CD14-positive monocyte (primary cell): ENCODE measurements at regions not wholly inside any gene's neighbourhood (a gene's known extent, or its start where the extent isn't known, plus 50 kb on each side); places are given as distances from the start of the nearest gene placed in this dataset.
A peak's percentile ranks its signal among the peaks of the same experiment; 100 is the strongest.

Experiments
- DNase-seq, 3 donors: peaks; one replicate each; pipeline ENCODE4 v3.0.0-alpha.2; 2011 to 2022
- H2AFZ ChIP-seq: 2 replicates; pipeline ENCODE4 v1.6.0; 2012; ENCODE audit warnings: mild to moderate bottlenecking, low read depth, low read length, inconsistent platforms; ENCODE audit not compliant: insufficient read depth, poor library complexity, severe bottlenecking
- H3K27ac ChIP-seq, 2 donors: 1 replicate in 1 of 2; 2 replicates in 1 of 2; pipeline ENCODE4 v1.5.1; 2012 to 2013; ENCODE audit warnings: low read length in 2 of 2, control low read depth in 1 of 2, inconsistent platforms in 1 of 2, low read depth in 1 of 2, mild to moderate bottlenecking in 1 of 2
- H3K27me3 ChIP-seq, 2 donors: one replicate each; pipeline versions ENCODE4 v1.6.0 to v1.6.1; 2011 to 2013; ENCODE audit warnings: low read length in 2 of 2; ENCODE audit not compliant: control insufficient read depth in 2 of 2, insufficient read depth in 2 of 2
- H3K36me3 ChIP-seq, 2 donors: replicated peaks in 1 of 2; 1 replicate in 1 of 2; 2 replicates in 1 of 2; pipeline versions ENCODE4 v1.5.1 to v1.6.1; 2012 to 2013; ENCODE audit warnings: low read length in 2 of 2, control low read depth in 1 of 2, inconsistent platforms in 1 of 2, mild to moderate bottlenecking in 1 of 2; ENCODE audit not compliant: insufficient read depth in 2 of 2, control insufficient read depth in 1 of 2
- H3K4me1 ChIP-seq, 2 donors: 1 replicate in 1 of 2; 2 replicates in 1 of 2; pipeline versions ENCODE4 v1.5.1 to v1.6.1; 2012 to 2013; ENCODE audit warnings: low read length in 2 of 2, control low read depth in 1 of 2, inconsistent platforms in 1 of 2, mild to moderate bottlenecking in 1 of 2, moderate library complexity in 1 of 2; ENCODE audit not compliant: insufficient read depth in 2 of 2, control insufficient read depth in 1 of 2
- H3K4me2 ChIP-seq: replicated peaks from 2 replicates; pipeline ENCODE3; 2012; ENCODE audit warnings: low read length, moderate library complexity, mild to moderate bottlenecking; ENCODE audit not compliant: poor library complexity, severe bottlenecking; ENCODE audit errors: extremely low read depth
- H3K4me3 ChIP-seq, 3 experiments: fragments of 200-600 bp in 1 of 3; sonication (generic) in 1 of 3; replicated peaks in 1 of 3; 1 replicate in 2 of 3; 2 replicates in 1 of 3; pipeline ENCODE4 v1.5.1; 2011 to 2013; ENCODE audit warnings: low read length in 3 of 3, mild to moderate bottlenecking in 3 of 3, control low read depth in 2 of 3, low read depth in 2 of 3, inconsistent platforms in 1 of 3, moderate library complexity in 1 of 3
- H3K79me2 ChIP-seq: 2 replicates; pipeline ENCODE4 v1.6.0; 2012; ENCODE audit warnings: mild to moderate bottlenecking, control low read depth, inconsistent platforms, low read length, moderate library complexity; ENCODE audit not compliant: insufficient read depth
- H3K9ac ChIP-seq: 2 replicates; pipeline ENCODE4 v1.6.0; 2017; ENCODE audit warnings: low read length, mild to moderate bottlenecking; ENCODE audit not compliant: insufficient read depth, poor library complexity, severe bottlenecking
- H3K9me3 ChIP-seq, 2 donors: replicated peaks in 1 of 2; 1 replicate in 1 of 2; 2 replicates in 1 of 2; pipeline versions ENCODE4 v1.5.1 to v1.6.1; 2012 to 2013; ENCODE audit warnings: low read length in 2 of 2, control low read depth in 1 of 2; ENCODE audit not compliant: control insufficient read depth in 1 of 2, insufficient read depth in 1 of 2
- H4K20me1 ChIP-seq: 2 replicates; pipeline ENCODE4 v1.6.0; 2012; ENCODE audit warnings: mild to moderate bottlenecking, low read length, control low read depth, moderate library complexity; ENCODE audit not compliant: insufficient read depth
- H3K27ac Mint-ChIP-seq, 7 donors: one replicate each; pipeline ENCODE4 v1.8.0; 2020; ENCODE audit warnings: mild to moderate bottlenecking in 7 of 7, mixed read lengths in 7 of 7, moderate library complexity in 6 of 7, inconsistent platforms in 2 of 7
- H3K27me3 Mint-ChIP-seq, 3 donors: one replicate each; pipeline ENCODE4 v1.8.0; 2021 to 2022; ENCODE audit warnings: low read depth in 3 of 3, mild to moderate bottlenecking in 3 of 3, mixed read lengths in 3 of 3, moderate library complexity in 3 of 3, inconsistent platforms in 1 of 3
- H3K36me3 Mint-ChIP-seq, 2 donors: one replicate each; pipeline ENCODE4 v1.8.0; 2020; ENCODE audit warnings: mixed read lengths in 2 of 2, inconsistent platforms in 1 of 2, mild to moderate bottlenecking in 1 of 2
- H3K4me1 Mint-ChIP-seq: one replicate; pipeline ENCODE4 v1.8.0; 2020; ENCODE audit warnings: mild to moderate bottlenecking, mixed read lengths
- H3K4me3 Mint-ChIP-seq, 2 donors: one replicate each; pipeline ENCODE4 v1.8.0; 2020; ENCODE audit warnings: mild to moderate bottlenecking in 2 of 2, mixed read lengths in 2 of 2, moderate library complexity in 1 of 2
- H3K9me3 Mint-ChIP-seq, 7 donors: one replicate each; pipeline ENCODE4 v1.8.0; 2020 to 2022; ENCODE audit warnings: mixed read lengths in 7 of 7, mild to moderate bottlenecking in 6 of 7, moderate library complexity in 6 of 7, inconsistent platforms in 2 of 7
- CTCF ChIP-seq: fragments of 200-600 bp; IDR thresholded peaks from one replicate; pipeline ENCODE4 v1.8.0; 2022; ENCODE audit warnings: antibody characterized with exemption, mild to moderate bottlenecking
- WGBS: methylation state at CpG from one replicate; pipeline ENCODE4 v1.1.5; 2013; ENCODE audit warnings: missing lambda C conversion rate; ENCODE audit not compliant: insufficient coverage; 5-methylcytosine and 5-hydroxymethylcytosine counted together
- intact Hi-C, 2 donors: fragments of 100-400 bp; cut with micrococcal nuclease; formaldehyde crosslinking; loops; one replicate each; pipeline versions ENCODE4 v1.15.0 to v1.15.1; 2023

DNA sequence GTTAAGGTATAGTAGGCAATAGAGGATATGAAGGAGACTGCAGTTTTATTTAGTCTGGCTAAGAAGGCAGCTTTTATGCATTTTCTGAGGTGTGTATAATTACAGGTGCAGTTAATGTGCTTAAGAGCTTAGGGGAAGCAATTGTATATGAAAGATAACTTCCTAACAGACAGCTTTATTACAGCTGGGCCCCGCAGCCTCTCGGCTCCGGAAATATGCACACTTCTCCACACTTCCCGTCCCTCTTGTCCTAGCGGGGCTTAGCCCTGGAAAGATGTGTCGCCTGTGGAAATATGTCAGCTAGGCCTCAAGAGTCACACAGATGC is 178.4 kb upstream of the ARID1B start:
- H3K4me3 ChIP-seq: no peak overlapping the region
- H3K27me3 ChIP-seq: no peaks in the 10 kb centered on the region
- no peaks in the 10 kb centered on the region for H4K20me1 ChIP-seq
- WGBS: 0% methylated on average over 3 of the region's 6 CpGs
- peaks cover 0 to 3% of the 10 kb centered on the region in 2 donors for H3K4me1 ChIP-seq
- peaks cover 15% of the 10 kb centered on the region for H3K4me1 Mint-ChIP-seq
- peak overlapping the region; percentile 12 for H3K4me2 ChIP-seq
- H3K9ac ChIP-seq: peak overlapping the region; percentile 30
- no peak overlapping the region for H3K27ac ChIP-seq
- H2AFZ ChIP-seq: peak overlapping the region; percentile 2
- no peak for TF ChIP-seq CTCF
- H3K27ac Mint-ChIP-seq: no peak overlapping the region
- peaks cover 0 to 11% (median 8%) of the 10 kb centered on the region in 7 donors for H3K9me3 Mint-ChIP-seq
- H3K36me3 Mint-ChIP-seq: no peaks in the 10 kb centered on the region
- H3K27me3 Mint-ChIP-seq: peaks cover 5 to 7% (median 5%) of the 10 kb centered on the region in 3 donors
- H3K9me3 ChIP-seq: peaks cover 0 to 3% of the 10 kb centered on the region in 2 donors
- no peaks in the 10 kb centered on the region for H3K79me2 ChIP-seq
- H3K36me3 ChIP-seq: no peaks in the 10 kb centered on the region
- peak overlapping the region in 1 of 2 donors; percentile 73 for H3K4me3 Mint-ChIP-seq
- intact Hi-C loops: no loop called here
- no peak for DNase-seq

DNA sequence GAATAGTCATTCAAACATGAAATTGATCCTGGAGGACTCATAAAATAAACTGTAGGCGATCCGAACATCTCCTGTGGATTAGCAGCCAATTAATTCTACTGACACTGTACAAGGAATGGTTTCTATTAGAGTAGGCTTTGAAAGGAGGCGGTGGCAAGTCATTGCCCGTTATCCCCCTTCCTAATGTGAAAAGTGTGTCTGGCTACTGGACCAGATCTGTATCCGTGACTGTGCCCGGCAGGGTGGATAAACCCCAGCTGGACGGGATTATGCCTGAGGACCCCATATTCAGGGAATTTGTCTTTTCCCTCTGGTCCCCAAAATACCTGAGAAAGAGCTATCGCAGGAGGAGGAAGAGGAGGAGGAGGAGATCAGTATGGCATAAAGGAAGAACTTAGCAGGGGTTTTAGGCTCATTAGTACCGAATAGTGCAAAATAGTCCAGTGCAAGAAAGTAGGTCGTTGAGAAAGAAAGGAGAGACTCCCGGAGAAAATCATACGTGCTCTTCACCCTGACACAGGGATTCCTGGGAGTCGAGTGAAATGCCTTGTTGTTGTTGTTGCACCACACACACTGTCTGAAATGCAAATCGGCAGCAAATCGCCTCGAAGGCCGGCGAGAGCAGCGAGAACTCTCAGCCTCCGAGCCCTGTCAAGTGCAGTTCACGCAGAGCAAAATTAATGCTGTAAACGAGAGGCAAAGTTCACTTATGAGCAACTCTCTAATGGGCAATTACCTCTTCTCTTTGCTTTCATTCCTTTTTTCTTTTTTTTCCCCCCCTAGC is 178.9 kb upstream of the ARID1B start:
- H3K4me1 Mint-ChIP-seq: peaks cover 15% of the 10 kb centered on the region
- peaks cover 5 to 7% (median 5%) of the 10 kb centered on the region in 3 donors for H3K27me3 Mint-ChIP-seq
- Histone ChIP-seq H3K79me2 (no peaks in the 10 kb centered on the region), H3K4me1 (peaks cover 0 to 3% of the 10 kb centered on the region in 2 donors), H3K27ac (no peak overlapping the region), H3K9me3 (peaks cover 0 to 3% of the 10 kb centered on the region in 2 donors), H4K20me1 (no peaks in the 10 kb centered on the region), H3K4me3 (no peak overlapping the region), H3K4me2 (peak overlapping the region; percentile 12), H3K9ac (peak overlapping the region; percentile 30), H3K36me3 (no peaks in the 10 kb centered on the region), H2AFZ (peak overlapping the region; percentile 2), H3K27me3 (no peaks in the 10 kb centered on the region)
- H3K4me3 Mint-ChIP-seq: peak overlapping the region; percentile 17 to 73
- 46% methylated on average over 17 of the region's 22 CpGs for WGBS
- intact Hi-C loops: no loop called here
- peak overlapping the region in 1 of 7 donors; percentile 10 for H3K27ac Mint-ChIP-seq
- peaks cover under 1 to 14% (median 5%) of the 10 kb centered on the region in 7 donors for H3K9me3 Mint-ChIP-seq
- H3K36me3 Mint-ChIP-seq: no peaks in the 10 kb centered on the region
- no peak for DNase-seq
- TF ChIP-seq CTCF: no peak
